ENCODE measurements at regions not wholly inside any gene's neighbourhood (a gene's known extent, or its start where the extent isn't known, plus 50 kb on each side); places are given as distances from the start of the nearest gene placed in this dataset.

DNA sequence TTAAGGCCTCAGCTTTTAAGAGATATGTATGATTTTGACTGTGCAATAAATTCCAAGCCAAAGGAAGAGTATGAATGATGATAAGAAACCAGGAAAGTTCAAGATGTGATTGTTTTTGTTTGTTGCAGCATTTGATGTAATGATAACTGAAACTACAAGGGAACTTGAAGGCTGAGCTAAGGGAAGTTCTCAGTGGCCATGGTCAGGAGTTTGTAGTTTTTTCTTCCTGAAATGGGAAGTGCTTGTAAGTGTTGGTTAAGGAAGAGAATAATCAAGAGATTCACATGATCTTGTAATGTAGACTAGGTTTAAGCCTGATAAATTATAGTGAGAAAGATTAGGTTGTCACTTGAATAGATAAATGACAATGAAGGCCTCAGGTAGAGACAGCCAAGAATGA lies 53.4 kb downstream of the PTCHD4 start:
- no peak for DNase-seq

DNA sequence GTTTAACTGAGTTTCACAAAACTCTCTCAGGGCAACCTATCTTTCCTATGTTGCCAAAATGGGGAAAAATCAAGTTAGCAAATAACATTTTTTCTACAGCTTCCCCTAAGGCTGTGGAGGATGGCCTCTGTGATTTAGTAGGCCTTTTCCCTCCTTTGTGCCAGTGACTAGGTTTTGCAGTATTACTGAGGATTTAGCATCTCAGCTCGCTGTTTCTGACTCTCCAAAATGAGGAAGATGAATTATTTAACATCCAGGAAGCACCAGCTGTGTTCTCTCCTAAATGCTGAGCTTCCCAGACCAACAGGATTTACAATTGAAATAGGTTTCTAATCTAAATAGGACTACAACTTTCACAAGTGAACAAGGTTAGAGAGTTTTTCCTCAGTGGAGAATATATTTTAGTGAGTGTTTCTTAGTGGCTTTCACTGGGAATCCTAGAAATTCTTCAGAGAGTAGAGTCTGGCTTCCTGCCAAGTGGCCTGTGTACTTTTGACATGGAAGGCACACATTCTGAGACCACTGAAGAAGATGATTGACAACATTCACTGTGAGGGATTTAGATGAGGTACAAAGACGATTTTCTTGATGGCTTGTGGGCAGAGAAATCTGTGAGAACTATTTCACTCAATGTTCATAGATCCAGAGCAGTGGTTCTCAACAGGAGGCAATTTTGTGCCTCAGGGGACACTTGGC lies 62.4 kb downstream of the PTCHD4 start:
- no peak for DNase-seq

DNA sequence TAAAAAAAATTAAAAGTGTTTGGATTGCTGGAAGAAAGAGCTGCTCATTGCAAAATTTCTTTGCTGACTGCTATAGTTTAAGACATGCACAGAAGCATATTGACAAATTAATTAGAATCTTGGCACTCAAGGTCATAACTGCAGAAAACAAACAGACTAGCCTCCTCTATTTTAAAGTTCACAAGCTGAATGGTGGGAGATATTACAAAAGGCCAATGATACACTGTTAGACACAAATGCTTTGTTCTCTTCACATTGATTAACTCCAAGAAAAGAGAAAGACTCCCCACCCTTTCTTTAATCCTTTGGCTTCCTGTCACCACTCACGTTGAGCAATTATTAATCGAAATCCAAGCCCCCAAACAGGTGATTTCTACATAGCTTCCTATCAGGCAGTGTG lies 69.1 kb downstream of the PTCHD4 start:
- no peak for DNase-seq

DNA sequence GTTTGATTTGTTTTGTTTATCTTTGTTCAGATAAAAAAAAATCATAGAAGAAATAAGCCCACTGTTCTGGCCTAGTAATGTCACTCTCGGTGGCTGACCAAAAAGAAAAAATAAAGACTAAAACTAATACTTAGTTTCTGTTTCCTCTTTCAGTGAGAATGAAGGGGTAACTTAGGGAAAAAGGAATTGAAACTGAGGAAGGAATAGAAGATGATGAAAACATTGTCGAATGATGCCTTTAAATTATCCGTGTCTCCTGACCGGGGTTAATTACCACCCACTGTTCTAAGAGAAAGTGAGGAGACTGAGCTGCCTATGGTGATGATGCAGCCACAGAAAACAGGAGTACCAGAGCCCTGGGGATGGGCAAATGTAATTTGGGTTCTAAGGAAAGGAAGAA lies 73.1 kb downstream of the PTCHD4 start:
- peak in 1 of 2 donors; percentile 15 for DNase-seq

DNA sequence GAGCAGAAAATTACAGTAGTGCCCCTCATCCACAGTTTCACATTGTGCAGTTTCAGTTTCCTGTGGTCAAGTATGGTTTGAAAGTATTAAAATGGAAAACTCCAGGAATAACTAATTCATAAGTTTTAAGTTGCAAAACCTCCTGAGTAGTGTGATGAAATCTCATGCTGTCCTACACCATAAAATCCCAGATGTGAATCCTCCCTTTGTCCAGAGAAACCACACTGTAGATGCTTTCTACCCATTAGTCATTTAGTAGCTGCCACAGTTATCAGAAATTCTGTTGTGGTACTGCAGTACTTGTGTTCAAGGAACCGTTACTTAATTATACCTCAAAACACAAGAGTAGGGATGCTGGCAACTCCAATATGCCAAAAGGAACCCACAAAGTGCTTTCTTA lies 74.7 kb downstream of the PTCHD4 start:
- DNase-seq, result no peak

DNA sequence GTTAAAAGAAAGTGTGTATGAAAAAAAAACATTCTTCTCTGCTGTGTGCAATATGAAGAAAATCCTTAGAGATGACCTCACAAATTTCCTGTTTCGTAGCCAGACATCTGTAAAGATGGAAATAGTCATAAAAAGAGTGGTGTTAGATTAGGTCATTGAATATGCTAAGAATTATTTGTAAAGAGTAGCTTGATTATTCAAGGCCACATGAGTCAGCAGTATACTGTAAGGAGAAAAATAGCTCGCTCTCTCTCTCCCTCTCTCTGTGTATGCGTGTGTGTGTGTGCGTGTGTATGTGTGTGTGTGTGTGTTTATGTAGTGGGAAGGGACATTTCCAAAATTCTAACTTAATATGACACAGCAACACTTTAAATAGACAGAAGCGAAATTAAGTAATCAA lies 78.8 kb downstream of the PTCHD4 start:
- no peak for DNase-seq

DNA sequence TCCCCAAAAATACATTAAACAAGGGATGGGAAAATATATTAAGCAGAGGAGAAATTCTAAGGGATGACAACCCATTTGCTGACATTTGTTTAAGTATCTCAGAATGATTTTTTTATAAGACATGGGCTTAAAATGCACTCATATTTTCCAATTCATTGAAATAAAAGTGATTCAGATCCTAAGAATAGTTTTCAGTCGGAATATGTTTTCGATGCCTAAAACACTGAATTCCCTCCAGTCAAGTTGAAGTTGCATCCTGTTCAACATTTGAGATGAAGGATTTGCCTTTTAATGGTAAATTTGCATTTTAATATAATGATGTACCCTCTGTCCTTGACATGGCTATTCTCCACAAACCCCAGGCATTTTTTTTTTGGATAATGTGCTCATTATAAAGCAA lies 79.3 kb downstream of the PTCHD4 start:
- no peak for DNase-seq

DNA sequence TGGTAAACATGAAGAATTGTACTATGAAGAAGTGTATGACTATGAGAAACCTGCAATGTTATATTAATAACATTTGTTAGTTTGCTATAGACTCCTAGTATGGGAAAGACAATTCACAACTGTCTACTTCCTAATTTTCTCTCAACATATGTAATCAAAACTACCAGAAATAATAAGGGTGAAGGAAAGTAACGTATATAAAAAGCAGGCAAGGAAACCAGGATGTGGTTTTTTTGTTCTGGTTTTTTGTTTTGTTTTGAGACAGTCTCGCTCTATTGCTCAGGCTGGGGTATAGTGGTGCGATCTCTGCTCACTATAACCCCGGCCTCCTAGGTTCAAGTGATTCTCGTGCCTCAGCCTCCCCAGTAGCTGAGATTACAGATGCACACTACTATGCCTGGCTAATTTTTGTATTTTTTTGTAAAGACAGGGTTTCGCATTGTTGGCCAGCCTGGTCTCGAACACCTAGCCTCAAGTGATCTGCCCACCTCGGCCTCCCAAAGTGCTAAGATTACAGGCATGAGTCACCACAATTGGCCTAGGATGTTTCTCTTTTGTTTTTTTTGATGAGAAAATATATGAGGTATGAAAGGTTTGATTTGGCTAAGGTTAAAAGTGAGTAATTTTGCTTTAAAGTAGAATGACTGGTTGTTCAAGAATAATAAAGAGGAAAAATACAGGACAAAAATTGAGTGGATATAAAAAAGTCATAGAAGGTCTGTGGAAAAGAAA lies 83.1 kb downstream of the PTCHD4 start:
- no peak for DNase-seq

DNA sequence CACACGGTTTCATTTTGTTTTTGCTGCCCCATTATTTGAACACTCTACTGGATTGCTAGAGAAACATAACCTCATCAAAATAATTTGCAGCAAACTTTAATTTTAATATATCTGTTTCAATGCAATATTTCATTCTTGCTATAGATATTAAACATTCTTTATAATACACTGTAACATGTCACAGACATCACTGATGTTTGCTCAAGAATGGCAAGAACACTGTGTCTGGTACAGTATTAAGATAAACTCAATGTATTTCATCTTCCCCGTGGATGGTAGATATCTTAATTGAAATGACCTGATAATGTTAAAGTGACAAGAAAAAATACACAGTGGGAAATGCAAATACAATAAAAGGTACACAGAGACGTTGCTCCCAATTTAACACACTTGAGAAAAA lies 86.0 kb downstream of the PTCHD4 start:
- no peak for DNase-seq

DNA sequence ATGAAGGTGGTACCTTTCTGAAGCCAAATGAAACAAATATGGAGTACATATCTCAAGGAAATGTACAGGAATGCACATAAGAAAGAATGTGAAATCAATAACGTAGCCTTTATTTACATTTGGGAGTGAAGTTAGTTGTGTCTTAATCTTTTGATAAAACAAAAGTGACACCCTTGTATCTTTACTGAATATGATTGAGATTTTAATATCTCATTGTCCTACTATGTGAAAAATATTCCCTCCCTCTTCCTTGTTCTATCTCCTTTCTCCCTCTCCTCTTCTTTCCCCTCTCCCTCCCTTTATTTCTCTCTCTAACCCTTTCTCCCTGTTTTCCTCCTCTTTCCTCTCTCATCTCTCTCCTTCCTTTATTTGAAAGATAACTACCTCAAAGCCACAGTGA lies 89.1 kb downstream of the PTCHD4 start:
- no peak for DNase-seq

DNA sequence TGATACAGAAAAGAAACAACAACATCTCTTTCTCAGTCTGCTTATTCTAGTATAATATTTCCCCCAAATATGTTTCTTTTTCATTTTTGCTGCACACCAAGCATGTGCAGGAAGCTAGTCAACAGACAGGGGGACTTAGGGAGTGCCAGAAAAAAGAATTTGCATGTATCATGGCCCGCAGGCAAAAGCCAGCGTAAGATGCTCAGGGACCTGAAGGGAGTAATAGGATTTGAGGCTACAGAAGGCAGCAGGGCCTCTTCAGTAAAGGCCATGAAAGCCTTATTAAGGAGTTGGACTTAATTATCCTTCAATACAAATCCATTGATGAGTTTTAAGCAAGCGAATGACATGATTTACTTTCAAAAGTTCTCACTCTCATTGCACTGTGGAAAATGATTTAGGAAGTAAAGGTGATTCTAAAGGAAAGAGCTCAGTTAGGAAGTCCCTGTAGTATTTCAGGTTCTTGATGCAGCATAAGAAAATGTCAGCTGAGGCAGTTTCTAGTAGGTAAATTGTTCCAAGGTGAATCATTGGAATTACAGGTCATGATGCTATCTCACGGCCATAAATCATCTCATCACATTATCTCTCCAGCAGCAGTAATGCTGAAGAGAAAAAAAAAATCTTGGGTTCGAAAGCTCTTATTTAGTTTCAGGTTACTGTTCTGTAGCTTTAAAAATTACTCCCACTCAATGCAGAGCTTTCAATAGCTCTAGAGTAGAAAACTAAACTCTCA lies 94.8 kb downstream of the PTCHD4 start:
- DNase-seq, result no peak

DNA sequence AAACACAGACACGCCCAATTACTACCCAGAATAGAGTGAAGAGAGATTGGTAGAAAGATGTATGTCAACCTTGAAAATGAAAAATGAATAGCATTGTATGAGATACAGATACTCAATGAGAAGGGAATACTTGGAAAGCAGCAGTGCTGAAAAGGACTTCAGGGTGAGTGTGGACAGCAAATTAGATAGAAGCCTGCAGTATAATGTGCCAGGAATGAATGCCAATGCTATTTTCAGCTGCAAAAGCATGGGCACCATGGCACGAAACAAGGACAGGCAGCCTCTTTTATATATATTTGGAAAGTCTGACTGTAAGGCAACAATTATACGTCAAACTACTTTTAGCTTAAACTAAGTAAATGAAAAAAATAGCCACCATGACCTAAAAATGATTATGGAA lies 118.2 kb downstream of the PTCHD4 start:
- DNase-seq, result no peak

DNA sequence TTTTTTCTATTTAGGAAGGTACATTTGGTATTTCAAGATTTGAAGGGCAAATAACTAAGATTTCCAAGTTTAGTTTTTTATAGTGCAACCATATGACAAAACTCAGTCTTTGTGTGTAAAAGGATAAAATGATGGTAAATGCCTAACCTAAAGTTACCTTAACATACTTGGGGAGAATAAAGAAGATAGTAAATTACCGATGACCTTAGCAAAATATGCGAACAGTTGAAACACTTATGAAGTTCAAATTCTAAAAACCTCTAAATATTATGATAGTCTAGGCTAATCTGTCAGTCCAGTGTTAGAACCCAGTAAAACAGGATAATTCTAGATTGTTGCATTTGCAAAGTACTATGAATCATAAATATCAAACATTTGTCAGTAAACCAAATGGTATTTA lies 127.5 kb downstream of the PTCHD4 start:
- DNase-seq, result no peak

DNA sequence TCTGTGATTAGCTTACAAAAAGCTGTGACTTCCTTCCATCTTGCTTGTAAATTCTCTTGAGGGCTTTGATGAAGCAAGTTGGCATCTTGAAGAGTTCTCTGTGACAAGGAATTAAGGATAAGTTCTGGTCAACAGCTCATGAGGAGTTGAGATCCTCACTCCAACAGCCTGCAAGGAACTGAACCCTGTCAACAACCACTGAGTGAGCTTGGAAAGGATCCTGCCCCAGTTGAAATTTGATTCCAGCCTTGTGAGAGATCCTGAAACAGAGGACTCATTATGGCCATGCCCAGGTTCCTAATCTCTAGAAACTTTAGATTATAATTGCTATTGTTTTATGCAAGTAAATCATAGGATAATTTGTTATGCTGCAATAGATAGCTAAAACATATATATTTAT lies 133.7 kb downstream of the PTCHD4 start:
- no peak for DNase-seq

DNA sequence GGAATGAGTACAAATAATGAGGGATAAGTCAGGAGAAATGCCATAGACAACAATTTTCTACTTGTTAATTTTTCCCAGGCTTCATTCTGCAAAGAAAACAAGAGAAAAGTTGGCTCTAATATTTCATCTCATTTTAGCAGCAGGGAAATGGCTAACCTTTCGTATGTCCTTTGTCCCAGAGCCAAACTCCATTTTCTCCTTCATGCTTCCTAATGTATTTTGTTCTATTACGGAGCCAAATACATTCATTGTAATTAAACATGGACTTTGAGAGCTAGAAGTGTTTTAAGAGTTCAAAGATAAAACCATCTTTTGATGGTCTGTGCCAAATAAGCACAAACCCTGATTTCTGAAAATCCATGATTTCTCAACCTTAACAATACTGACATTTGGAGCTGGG lies 136.9 kb downstream of the PTCHD4 start:
- DNase-seq, result no peak

DNA sequence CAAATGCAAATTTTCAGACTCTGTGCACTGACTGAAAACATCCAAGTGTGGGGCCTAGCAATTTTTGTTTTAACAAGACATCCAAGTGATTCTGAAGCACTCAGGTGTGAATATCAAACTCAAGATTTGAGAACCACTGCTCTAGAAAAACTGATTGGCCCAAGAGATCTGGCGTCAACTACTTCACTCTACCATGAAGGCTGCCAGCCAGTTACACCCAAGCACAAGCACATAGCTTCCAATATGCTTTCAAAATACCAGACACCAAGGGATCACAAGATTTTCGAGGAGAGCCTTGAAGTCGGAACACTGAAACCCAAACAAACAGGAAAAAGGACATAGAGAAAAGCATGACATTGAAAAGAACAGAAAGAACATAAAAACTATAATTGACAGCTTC lies 140.2 kb downstream of the PTCHD4 start:
- DNase-seq, result no peak

DNA sequence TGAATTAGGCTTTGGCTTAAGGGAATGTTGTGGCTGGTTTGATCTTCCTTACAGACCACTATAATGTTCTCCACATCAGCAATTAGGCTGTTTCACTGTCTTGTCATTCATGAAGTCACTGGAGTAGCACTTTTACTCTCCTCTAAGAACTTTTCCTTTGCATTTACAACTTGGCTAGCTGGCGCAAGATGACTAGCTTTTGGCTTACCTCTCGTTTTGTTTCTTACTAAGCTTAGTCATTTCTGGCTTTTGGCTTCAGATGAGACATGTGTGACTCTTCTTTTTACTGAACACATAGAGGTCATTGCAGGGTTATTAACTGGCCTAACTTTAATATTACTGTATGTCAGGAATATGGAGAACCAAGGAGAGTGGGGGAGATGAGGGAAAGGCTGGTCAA lies 143.2 kb downstream of the PTCHD4 start:
- DNase-seq, result no peak

DNA sequence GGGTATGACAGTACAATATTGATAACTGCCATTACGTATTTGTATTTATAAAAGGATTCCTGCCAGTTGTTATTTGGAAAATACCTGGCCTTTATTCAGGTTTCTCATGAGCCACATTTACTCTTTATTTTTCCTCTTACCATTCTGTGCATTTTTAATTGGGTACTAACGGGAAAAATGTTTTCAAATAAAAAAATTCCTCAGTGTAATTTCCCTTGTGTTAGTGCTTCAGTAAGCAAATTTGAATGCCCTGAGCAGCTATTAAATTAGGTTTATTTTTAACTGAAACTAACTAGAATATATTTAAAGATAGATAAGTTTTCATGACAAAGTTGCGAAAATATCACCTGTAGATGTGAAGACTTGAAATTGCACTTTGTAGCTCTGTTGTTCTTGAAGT lies 146.0 kb downstream of the PTCHD4 start:
- DNase-seq, result no peak

DNA sequence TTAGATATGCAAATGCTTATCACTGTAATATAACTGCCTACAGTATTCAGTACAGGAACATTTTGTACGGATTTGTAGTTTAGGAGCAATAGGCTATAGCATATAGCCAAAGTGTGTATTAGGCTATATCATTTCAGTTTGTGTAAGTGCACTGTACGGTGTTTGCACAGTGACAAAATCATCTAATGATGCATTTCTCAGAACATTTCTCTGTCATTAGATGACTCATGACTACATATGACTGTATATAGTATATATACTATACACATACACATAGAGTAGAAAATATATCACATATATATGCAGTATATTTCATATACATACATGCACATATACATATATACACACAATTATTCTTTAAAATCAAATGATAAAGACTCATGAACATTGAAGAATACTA lies 158.4 kb downstream of the PTCHD4 start:
- no peak for DNase-seq

DNA sequence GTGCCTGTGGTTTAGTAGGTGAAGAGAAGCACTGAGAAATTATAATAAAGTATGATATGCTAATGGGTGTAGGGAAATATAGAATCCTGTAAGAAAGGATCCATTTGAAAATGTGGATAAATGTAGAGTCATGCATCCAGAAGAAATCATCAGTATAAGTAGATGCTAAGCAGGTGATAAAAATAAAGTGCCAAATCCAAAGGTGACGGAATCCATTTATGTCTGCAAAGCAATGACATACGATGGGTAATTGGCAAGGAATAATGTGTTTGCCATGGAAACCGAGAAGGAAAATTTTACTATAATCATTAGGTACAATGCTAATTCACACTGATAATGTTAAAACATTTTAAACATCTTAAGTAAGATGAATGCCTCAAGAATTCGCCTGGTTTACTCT lies 163.0 kb downstream of the OPN5 start:
- no peak for DNase-seq

DNA sequence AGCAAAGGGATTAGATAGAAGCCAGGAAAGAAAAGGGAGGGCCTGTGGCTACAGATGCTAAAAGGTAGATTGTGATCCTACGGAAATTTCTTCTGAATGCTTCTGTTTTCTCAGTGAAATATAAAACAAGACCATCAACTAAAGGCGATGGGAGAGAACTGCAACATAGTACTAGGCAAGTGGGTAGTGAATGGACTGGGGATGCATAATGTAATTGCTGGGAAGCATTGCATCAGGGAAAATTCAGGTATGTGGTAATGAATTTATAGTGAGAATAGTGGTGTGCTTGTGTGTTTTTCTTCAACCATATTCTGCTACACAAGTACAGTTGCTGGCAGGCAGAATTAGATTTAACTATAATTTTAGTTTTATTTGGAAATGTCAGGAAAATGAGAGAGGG lies 156.6 kb downstream of the OPN5 start:
- no peak for DNase-seq

DNA sequence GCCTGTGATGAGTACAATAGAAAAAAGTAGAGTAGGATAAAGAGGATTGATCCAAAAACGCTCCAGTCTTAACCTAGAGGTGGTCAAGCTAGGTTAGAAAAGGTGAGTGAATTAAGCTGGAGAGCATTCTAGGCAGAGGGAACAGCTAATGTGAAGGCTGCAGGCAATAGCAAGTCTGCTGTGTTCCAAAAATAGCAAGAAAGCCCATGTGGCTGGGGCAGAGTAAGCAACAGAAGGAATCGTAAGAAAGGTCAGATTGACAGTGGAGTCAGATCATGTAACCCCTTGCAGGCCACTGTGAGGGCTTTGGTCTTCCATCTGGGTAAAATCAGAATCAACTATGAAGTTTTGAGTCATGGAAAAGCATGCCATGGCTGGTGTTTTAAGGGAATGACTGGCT lies 155.0 kb downstream of the OPN5 start:
- no peak for DNase-seq

DNA sequence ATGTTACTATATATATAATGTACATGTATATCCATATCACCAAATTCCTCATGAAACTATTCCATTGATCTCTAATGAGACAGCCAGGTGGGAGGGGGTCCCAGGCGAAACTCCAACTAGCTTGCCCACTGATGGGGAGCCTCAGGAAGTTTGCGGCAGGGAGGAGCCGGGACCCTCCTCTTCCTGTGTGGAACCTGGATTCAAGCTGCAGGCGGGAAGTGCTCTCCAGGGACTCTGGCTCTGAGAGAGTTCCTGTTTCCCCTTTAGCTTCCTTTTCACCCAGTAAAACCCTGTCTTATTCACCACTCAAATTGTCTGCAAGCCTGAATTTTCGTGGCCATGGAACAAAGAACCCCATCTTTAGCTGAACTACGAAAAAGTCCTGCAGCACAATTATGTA lies 152.2 kb downstream of the OPN5 start:
- no peak for DNase-seq

DNA sequence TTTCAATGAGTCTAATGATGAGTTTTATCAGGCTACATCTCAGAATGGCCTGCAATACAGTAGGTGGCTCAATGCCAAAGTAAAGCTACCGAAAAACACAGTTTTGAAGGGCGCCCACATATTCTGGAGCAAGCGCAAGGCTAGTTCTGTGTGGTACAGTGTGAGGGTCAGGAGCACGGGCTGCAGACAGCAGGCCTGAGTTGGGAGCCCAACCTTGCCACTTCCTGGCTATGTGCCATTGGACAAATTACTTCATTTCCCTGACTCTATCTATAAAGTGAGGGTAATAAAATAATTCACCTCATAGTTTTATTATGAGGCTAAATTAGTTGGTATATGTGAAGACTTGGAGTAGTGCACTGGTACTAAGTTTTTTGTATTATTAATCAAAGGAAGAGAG lies 150.7 kb downstream of the OPN5 start:
- no peak for DNase-seq

Measured in hippocampal formation (tissue), 2 donors.